ES-I3 (cell line): ENCODE measurements at regions not wholly inside any gene's neighbourhood (a gene's known extent, or its start where the extent isn't known, plus 50 kb on each side); places are given as distances from the start of the nearest gene placed in this dataset.

Source experiments
- H3K36me3 ChIP-seq: 2 replicates; pipeline ENCODE4 v1.6.1; 2013; ENCODE audit warnings: mild to moderate bottlenecking, low read length, control low read depth, moderate library complexity; ENCODE audit not compliant: insufficient read depth
- H3K4me1 ChIP-seq: 2 replicates; pipeline ENCODE4 v1.6.1; 2013; ENCODE audit warnings: mild to moderate bottlenecking, control low read depth, low read length; ENCODE audit not compliant: insufficient read depth
- H3K9ac ChIP-seq: 2 replicates; pipeline ENCODE4 v1.6.1; 2013; ENCODE audit warnings: low read depth, mild to moderate bottlenecking, low read length, moderate library complexity
- H3K9me3 ChIP-seq: 2 replicates; pipeline ENCODE4 v1.6.1; 2013; ENCODE audit warnings: mild to moderate bottlenecking, low read length, moderate library complexity; ENCODE audit not compliant: control insufficient read depth, insufficient read depth

DNA sequence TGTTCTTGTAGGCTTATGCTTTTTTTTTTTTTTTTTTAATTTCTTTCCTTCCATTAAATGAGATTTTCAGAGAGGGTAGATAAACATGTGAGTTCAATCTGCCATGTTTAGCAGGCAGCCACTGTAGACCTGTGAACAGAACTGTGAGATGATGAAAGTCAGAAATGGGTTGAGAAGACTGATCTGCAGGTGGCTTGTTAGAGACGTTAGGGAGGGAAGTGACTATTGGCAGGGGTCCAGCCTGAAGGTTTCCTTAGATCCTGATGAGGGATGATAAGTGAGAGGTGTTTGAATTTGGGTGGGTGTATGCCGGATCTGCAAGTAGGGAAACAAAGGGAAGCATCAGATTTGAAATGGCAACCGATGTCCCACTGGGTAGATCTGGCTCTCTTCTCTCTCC lies 157.8 kb downstream of the HS3ST3B1 start:
- Histone ChIP-seq H3K9ac (no peak overlapping the region), H3K36me3 (no peaks in the 10 kb centered on the region), H3K4me1 (no peaks in the 10 kb centered on the region), H3K9me3 (no peaks in the 10 kb centered on the region)

DNA sequence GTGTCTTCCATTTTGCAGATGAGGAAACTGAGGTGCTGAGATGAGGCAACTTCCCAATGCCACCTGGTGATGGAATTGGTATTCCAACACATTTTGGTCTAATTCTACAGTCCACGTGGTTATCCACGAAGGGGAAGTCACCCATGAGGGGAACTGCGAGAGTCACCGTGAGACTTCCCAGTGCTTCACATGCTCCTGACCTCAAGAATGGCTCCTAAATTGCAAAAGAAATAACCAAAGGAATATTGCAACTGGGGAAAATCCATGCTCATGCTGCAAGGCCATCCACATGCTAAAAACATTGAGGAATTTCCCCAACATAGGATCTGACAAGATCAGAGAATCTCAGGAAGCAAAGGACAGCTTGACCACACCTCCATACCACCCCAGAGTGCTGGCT lies 153.9 kb downstream of the HS3ST3B1 start:
- Histone ChIP-seq H3K9me3 (no peaks in the 10 kb centered on the region), H3K9ac (no peak overlapping the region), H3K36me3 (no peaks in the 10 kb centered on the region), H3K4me1 (no peaks in the 10 kb centered on the region)

DNA sequence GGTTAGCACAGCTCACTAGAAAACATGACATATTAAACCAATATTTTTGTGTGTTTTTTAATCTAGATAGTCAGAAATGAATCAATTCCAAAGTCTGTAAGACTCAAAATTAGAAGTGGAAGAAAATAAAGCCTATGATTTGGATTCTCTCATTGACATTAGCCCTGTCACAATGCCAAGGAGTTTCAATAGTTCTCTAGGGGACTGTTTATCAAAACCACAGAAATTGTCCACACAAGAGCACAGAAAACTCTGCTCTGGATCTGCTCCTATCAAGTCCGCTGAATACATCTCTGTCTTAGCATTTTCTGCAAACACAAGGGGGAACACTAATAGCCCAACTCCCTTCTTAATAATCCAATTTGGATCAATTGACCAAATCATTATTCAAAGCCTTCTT lies 152.0 kb downstream of the HS3ST3B1 start:
- H3K36me3 ChIP-seq: no peaks in the 10 kb centered on the region
- H3K4me1 ChIP-seq: 0 out of 2 replicates have a peak, but pooled peaks cover 4% of the 10 kb centered on the region
- H3K9ac ChIP-seq: no peak overlapping the region
- no peaks in the 10 kb centered on the region for H3K9me3 ChIP-seq

DNA sequence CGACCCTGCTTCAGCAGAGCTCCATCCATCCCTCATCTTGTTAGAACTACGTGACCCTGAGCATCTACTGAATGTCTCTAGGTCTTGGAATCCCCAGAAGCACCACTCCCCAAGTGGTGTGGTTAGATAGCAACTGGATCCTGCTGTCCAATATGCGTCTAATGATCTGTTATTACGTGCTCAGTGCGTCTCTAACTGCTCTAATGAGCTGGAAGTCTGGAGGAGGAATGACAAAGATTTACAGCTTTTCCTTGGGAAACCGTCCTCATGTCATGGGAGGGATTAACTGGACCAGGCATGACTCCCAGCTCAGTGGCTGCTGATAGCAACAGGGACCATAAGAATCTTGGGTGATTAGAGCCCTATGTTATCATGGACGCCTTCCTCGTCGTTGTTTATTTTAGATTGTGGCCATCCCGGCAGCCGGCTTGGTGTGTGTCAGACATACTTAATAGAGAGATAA lies 150.9 kb downstream of the HS3ST3B1 start:
- no peak overlapping the region for H3K9ac ChIP-seq

DNA sequence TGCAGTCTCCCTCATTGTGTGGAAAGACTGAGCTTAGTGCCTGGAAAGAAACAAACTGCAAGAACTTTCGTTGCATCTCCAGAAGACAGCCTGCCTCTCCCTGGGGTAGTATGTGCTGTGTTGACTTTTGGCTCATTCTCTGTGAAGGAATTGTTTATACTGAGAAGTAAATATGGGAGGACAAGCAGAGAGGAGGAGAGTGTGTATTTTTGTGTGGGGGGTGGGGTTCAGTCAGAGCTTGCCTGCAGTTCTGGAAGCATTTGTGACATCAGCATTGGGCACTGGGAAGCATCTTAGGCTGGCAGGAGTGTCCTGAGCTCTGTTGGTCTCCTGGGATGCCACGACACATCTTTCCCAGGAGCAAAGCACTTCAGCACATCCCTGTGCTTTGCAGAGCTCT lies 147.9 kb downstream of the HS3ST3B1 start:
- Histone ChIP-seq H3K9me3 (no peaks in the 10 kb centered on the region), H3K9ac (no peak overlapping the region), H3K36me3 (no peaks in the 10 kb centered on the region), H3K4me1 (0 out of 2 replicates have a peak, but pooled peaks cover 4% of the 10 kb centered on the region)

More for the DNA sequence above, 150.9 kb downstream of the HS3ST3B1 start:
- no peaks in the 10 kb centered on the region for H3K9me3 ChIP-seq
- H3K4me1 ChIP-seq: 0 out of 2 replicates have a peak, but pooled peaks cover 4% of the 10 kb centered on the region
- no peaks in the 10 kb centered on the region for H3K36me3 ChIP-seq

DNA sequence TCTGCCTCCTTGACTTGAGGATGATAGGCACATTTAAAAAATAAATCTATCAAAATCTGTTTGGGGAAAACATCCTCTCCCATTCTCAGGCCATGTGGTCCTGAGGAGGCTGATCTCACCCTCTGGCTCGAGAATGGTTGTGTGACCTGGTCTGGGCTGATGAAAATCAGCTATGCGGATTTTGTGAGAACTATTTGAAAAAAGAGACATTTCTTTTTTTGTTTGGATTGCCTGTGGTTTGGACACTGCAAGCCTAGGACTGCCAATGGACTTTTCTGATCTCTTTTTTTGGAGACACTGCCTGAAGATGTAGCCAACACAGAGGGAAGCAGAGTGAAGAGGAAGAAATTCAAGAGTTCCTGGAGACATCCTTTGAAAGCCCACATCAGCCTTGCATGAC lies 145.9 kb downstream of the HS3ST3B1 start:
- no peak overlapping the region for H3K9ac ChIP-seq
- no peaks in the 10 kb centered on the region for H3K9me3 ChIP-seq
- H3K4me1 ChIP-seq: 0 out of 2 replicates have a peak, but pooled peaks cover 4% of the 10 kb centered on the region
- no peaks in the 10 kb centered on the region for H3K36me3 ChIP-seq

DNA sequence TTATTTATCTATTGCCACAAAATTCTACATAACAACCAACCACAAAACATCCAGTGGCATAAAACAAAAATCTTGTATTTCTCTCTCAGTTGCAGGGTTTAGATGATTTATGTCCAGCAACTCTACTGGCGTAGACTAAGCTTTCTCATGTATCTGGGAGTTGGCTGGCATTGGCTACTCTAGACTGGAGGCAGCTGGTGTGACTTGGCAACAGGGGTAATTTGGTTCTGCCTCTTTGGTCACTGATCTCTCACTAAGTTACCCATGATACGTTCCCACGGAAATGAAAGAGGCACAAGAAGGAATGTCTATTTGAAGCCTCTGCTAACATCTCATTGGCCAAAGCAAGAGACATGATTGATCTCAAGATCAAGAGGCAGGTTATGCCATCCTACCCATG lies 144.0 kb downstream of the HS3ST3B1 start:
- Histone ChIP-seq H3K4me1 (0 out of 2 replicates have a peak, but pooled peaks cover 4% of the 10 kb centered on the region), H3K36me3 (no peaks in the 10 kb centered on the region), H3K9ac (no peak overlapping the region), H3K9me3 (no peaks in the 10 kb centered on the region)

DNA sequence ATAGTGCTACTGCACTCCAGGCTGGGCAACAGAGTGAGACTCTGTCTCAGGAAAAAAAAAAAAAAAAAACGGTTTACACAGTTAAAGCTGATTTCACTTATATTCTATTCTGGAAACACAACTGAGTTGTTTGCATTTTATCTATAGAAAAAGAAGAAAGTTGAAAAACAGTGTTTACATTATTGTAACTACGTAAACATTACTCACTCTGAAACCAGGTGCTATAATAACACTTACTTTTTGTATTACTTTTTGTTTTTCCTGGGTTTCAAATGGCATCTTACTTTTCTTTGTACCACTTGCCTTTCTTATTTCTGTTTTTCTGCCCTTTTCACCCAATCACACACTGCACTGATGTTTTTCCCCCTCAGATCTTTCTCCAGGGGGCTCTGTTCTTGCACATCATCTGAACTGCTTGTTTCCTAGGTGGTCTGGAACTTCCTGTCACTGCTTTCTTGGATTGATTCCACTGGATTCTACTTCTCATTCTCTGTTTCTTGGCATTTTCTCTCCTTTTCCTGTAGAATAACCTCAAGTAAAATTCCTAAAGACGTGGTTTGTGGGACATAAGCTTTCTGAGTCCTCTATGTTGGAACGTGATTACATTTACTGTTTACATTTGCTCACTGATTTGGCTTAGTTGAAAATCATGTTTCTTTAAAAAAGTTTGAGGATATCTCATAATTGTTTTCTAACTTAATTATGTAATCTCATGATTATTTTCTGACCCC lies 142.1 kb downstream of the HS3ST3B1 start:
- Histone ChIP-seq H3K9ac (no peak overlapping the region), H3K9me3 (no peaks in the 10 kb centered on the region), H3K36me3 (no peaks in the 10 kb centered on the region), H3K4me1 (no peaks in the 10 kb centered on the region)

DNA sequence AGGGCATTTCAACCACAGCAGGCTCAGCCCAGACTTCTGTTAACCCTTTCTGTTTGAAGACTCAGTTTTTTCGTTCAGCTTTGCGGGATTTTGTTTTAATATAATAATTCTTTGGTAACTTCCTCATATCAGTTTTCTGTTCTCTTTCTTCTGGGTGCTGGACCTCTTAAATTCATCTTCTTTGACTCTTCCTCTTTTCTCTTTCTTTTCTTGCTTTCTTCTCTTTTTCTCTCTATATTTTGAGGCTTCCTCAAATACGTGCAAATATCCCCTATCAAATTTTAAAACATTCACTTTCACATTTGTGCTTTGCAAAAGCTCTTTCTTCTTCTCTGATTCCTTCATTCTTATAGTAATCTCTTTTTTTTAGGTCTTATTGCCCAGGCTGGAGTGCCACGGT lies 136.3 kb downstream of the HS3ST3B1 start:
- Histone ChIP-seq H3K9ac (no peak overlapping the region), H3K36me3 (no peaks in the 10 kb centered on the region), H3K4me1 (no peaks in the 10 kb centered on the region), H3K9me3 (no peaks in the 10 kb centered on the region)

DNA sequence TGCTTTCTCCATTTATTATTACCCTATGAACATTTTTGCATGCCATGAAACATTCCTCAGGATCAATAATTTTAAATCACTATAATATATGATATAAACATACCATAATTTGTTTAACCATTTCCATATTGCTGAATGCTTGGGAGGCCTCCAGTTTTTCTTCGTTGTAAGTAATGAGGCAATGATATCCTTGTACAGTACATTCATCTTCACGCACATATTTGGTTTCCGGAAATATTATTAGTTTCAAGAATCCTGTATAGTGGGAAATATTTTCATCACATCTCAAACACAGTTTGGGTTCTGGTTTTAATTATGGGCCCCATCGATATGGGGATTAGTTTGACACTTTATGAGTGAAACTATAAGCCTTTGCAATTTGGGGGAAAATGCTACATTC lies 135.4 kb downstream of the HS3ST3B1 start:
- Histone ChIP-seq H3K4me1 (no peaks in the 10 kb centered on the region), H3K36me3 (no peaks in the 10 kb centered on the region), H3K9me3 (no peaks in the 10 kb centered on the region), H3K9ac (no peak overlapping the region)

DNA sequence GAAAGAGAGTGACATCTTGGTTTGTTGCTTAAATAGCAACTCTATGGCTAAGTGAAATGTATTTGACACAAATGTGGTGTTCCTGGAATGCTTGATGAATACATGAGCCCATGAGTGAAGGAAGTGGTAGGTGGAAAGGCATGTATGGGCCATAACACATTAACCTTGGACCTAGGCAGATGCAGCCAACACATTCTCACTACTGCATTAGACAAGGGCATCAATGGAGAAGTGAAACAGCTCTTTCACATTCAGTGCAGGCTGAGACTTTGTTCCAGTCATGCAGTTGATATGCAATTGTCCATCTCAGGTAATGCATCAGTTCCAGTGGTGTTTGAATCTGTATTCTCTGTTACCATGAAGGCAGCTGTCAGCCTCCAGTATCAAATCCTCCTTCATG lies 133.6 kb downstream of the HS3ST3B1 start:
- H3K4me1 ChIP-seq: no peaks in the 10 kb centered on the region
- H3K9ac ChIP-seq: no peak overlapping the region
- no peaks in the 10 kb centered on the region for H3K36me3 ChIP-seq
- H3K9me3 ChIP-seq: no peaks in the 10 kb centered on the region

DNA sequence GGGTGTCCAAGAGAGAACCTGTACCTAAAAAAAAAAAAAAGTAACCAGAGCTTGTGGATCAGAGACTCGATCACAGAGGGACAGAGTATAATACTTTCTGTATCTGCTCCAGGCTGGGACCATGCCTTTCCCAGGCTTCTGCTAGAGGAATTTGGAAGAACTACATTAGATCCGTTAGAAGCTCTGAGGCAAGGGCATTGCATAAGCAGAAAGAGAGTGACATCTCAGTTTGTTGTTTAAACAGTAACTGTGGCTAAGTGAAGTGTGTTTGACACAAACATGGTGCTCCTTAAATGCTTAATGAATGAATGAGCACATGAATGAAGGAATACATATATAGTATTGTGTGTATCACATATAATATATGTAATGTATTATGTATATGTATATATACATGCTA lies 131.2 kb downstream of the HS3ST3B1 start:
- H3K9me3 ChIP-seq: no peaks in the 10 kb centered on the region
- H3K4me1 ChIP-seq: no peaks in the 10 kb centered on the region
- no peaks in the 10 kb centered on the region for H3K36me3 ChIP-seq
- no peak overlapping the region for H3K9ac ChIP-seq

DNA sequence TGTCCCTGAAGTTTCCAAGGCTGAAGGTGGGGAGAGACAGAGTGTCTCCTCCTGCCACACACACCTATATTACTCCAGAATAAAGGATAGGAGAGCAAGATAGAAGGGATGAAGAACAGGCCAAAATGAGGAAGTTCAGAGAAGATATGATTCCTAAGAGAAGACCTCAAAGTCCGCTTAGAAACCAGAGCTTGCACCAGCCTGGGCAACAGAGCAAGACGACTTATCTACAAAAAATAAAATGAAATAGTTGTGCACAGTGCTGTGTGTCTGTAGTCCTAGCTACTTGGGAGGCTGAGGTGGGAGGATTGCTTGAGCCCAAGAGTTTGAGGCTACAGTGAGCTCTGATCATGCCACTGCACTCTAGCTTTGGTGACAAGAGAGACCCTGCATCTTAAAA lies 128.2 kb downstream of the HS3ST3B1 start:
- Histone ChIP-seq H3K9ac (no peak overlapping the region), H3K4me1 (no peaks in the 10 kb centered on the region), H3K9me3 (no peaks in the 10 kb centered on the region), H3K36me3 (no peaks in the 10 kb centered on the region)

DNA sequence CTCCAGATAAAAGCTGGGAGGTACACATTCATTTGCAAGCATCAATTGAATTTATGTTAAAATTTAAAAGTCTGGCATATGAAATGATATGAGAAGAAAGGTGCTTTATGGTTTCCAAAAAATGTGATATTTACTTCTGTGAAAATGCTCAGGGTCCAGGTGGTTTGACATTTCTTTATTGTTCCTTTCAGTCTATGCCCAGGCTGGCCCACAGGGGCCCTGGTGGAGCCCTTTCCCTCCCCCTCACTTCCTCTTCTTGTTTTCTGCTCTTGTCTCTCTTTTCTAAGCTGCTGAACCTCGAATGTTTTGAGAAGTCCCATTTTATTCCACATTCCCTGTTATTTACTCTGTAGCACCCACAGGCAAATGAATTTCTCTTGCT lies 127.8 kb downstream of the HS3ST3B1 start:
- Histone ChIP-seq H3K9ac (no peak overlapping the region), H3K4me1 (no peaks in the 10 kb centered on the region), H3K36me3 (no peaks in the 10 kb centered on the region), H3K9me3 (no peaks in the 10 kb centered on the region)

DNA sequence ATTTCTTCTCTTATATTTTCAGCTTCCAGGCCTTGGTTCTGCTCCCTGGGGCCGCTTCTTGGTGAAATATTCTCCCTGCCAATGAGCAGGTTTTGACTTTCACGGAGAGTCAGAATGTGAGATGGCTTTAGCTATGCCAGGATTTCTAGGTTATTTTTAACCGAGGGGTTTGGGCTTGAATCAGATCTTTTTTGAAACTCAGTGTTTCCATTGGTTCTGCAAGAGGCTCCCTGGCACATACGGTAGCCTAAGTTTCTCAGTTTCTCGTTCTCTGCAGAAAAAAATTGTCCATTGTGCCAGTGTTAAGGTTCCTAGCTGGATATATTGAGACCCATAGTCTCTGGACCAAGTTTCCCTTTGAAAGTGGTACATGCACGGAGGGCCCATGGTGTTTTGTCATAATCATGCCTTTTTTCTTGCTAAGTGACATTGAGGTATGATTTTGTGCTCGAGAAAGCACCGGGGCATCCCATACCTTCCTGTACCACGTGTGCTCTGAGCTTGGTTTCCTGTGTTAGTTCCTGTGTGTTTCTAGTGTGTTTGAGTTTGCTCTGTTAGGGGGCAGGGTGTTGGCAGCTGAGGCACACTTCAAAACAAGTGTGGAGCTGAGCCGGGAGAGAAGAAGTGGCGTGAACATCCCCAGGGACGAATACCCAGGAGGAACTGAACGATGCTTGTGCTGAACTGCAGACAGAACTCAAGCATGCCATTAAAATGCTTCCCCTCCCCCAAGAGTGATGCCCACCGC lies 127.2 kb downstream of the HS3ST3B1 start:
- Histone ChIP-seq H3K9me3 (no peaks in the 10 kb centered on the region), H3K9ac (no peak overlapping the region), H3K4me1 (no peaks in the 10 kb centered on the region)

More for the DNA sequence above, 127.2 kb downstream of the HS3ST3B1 start:
- no peaks in the 10 kb centered on the region for H3K36me3 ChIP-seq
